Left ventricle myocardium inferior (tissue), 1 donor: ENCODE measurements at regions not wholly inside any gene's neighbourhood (a gene's known extent, or its start where the extent isn't known, plus 50 kb on each side); places are given as distances from the start of the nearest gene placed in this dataset.

Source experiments
- DNase-seq: peaks from one replicate; pipeline ENCODE4 v3.0.0-alpha.2; 2020
- H3K27ac ChIP-seq: fragments of 200-600 bp; replicated peaks from 2 replicates; pipeline ENCODE4 v1.8.0; 2021
- H3K27me3 ChIP-seq: fragments of 200-600 bp; 2 replicates; pipeline ENCODE4 v1.8.0; 2021; ENCODE audit warnings: low read depth
- H3K36me3 ChIP-seq: fragments of 200-600 bp; 2 replicates; pipeline ENCODE4 v1.8.0; 2021
- H3K4me1 ChIP-seq: fragments of 200-600 bp; 2 replicates; pipeline ENCODE4 v1.8.0; 2021
- H3K4me3 ChIP-seq: fragments of 200-600 bp; 2 replicates; pipeline ENCODE4 v1.8.0; 2021; ENCODE audit warnings: mild to moderate bottlenecking, moderate library complexity
- H3K9me3 ChIP-seq: fragments of 200-600 bp; replicated peaks from 2 replicates; pipeline ENCODE4 v1.8.0; 2021
- intact Hi-C: fragments of 100-400 bp; cut with micrococcal nuclease; formaldehyde crosslinking; loops from one replicate; pipeline ENCODE4 v1.11.0; 2022
- TF ChIP-seq, protein P1 (sequence below): fragments of 200-600 bp; IDR thresholded peaks from 2 replicates; pipeline ENCODE4 v1.8.0; 2021; ENCODE audit warnings: antibody characterized with exemption, mild to moderate bottlenecking, borderline replicate concordance
- donor health status: DM: no; HTN: yes; CAD: no; lungs with severe emphysema.

DNA sequence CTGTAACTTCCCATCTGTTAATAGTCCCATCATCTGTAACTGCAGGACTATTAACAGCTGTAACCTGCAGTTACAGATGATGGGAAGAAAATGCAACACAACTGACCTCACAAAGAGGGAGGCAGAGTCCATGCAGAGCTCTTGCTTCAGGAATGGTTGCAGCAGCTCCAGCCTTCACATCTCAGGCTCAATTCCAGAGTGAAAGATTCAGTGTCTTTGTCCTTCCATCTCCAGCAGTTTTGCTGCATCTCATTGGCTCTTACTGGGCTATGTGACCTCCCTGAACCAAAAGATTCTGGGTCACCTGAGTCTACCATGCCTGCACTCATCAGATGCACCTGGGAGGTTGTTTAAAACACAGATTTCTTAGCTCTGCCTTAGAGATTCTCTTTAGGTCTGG, 686.7 kb downstream of the MATN1 start:
- H3K4me3 ChIP-seq, result no peak overlapping the region
- intact Hi-C loops, result no loop called here
- H3K36me3 ChIP-seq, result no peaks in the 10 kb centered on the region
- H3K9me3 ChIP-seq, result no peaks in the 10 kb centered on the region
- TF ChIP-seq, protein P1, sequence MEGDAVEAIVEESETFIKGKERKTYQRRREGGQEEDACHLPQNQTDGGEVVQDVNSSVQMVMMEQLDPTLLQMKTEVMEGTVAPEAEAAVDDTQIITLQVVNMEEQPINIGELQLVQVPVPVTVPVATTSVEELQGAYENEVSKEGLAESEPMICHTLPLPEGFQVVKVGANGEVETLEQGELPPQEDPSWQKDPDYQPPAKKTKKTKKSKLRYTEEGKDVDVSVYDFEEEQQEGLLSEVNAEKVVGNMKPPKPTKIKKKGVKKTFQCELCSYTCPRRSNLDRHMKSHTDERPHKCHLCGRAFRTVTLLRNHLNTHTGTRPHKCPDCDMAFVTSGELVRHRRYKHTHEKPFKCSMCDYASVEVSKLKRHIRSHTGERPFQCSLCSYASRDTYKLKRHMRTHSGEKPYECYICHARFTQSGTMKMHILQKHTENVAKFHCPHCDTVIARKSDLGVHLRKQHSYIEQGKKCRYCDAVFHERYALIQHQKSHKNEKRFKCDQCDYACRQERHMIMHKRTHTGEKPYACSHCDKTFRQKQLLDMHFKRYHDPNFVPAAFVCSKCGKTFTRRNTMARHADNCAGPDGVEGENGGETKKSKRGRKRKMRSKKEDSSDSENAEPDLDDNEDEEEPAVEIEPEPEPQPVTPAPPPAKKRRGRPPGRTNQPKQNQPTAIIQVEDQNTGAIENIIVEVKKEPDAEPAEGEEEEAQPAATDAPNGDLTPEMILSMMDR, result no peak
- no peaks in the 10 kb centered on the region for H3K4me1 ChIP-seq
- no peak overlapping the region for H3K27ac ChIP-seq
- no peak for DNase-seq
- H3K27me3 ChIP-seq, result peaks cover 37% of the 10 kb centered on the region

DNA sequence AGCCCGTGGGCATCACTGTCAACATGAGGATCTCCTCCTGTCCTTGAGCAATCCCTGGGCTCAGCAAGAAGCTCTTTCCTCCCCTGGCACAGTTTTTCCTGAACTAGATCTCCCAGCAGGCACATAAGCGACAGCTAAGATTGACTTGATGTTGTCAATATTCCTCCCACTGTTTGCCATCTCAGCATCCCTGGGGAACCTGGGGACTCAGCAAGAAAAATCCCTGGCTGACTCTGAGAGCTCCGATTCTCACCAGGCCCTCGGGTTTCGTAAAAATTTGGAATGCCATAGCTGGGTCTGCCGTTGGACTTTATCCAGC, 687.2 kb downstream of the MATN1 start:
- Histone ChIP-seq H3K9me3 (no peaks in the 10 kb centered on the region), H3K4me1 (no peaks in the 10 kb centered on the region), H3K27ac (no peak overlapping the region), H3K4me3 (no peak overlapping the region), H3K36me3 (no peaks in the 10 kb centered on the region), H3K27me3 (peaks cover 41% of the 10 kb centered on the region)
- intact Hi-C loops, result no loop called here
- TF ChIP-seq, protein P1, result no peak
- no peak for DNase-seq

DNA sequence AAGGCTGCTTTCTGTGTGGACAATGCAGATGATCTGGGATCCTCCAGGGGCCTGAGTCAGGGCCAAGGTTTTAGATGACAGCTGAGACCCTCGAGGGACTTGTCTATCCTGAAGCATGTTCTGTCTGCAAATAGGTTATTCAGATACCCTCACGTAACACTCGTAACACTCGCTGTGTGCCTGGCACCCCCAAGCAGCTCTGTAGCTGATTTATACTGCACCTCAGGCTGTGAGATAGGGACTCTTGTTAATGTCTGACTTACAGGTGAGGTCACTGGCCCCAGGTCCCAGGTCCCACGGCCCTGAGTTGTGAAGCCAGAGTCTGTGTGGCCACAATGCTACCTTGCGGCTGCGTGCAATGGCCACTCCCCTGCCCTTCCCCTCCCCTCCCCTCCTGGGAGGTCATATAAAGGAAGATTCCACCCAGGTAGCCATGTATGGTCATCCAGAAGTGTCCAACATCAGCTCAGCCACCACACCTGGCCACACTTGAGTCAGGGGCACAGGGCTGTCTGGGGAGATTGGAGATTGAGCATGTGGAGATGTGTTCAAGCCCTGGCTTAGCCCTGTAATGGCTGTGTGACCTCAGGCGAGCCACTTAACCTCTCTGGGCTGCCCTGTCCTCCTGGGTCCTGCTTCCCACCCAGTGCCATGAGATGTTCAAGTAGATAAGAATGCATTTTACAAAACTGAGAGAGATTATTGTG, 687.7 kb downstream of the MATN1 start:
- Histone ChIP-seq H3K36me3 (no peaks in the 10 kb centered on the region), H3K9me3 (no peaks in the 10 kb centered on the region), H3K27me3 (peaks cover 47% of the 10 kb centered on the region), H3K4me3 (no peak overlapping the region), H3K27ac (no peak overlapping the region), H3K4me1 (no peaks in the 10 kb centered on the region)
- intact Hi-C loops, result no loop called here
- TF ChIP-seq, protein P1, result no peak
- no peak for DNase-seq

DNA sequence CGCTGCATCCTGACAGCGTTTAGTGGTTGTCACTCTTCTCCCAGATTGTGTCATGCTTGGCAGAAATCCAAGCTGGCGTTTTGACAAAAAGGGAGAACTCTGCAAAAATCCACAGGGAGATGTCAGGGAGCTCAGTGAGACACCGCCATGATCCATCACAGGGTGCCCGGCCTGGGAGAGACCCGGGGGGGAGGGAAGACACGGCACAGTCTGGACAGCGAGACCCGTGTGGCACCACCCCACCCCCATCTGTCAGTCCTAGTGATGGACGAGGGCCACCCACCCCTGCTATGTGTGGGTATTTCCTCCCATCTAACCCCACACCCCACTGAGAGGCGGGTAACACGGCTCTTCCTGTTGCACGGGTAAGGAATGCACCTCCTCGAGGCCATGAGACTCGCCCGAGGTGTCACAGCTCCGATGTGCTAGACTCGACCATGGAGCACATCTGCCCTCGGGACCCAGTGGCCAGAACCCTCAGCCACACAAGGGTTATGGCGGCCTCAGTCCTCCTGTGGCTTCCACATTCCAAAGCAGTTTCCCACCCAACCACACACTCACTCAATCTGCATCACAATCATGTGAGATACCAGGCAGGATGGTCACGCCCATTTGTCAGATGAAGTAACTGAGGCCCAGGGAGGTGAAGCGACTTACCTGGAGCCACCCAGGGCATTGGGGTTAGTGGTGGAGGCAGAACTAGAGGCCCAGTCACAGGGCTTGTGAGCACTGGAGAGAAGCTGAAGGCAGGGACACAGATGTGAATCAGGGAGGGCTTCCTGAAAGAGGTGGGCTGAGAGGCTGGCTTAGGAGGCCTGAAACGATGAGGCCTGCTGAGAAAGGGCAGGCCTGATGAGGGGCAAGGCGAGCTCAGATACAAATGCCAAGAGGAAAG, 688.5 kb downstream of the MATN1 start:
- Histone ChIP-seq H3K36me3 (no peaks in the 10 kb centered on the region), H3K9me3 (no peaks in the 10 kb centered on the region), H3K27me3 (peaks cover 52% of the 10 kb centered on the region), H3K27ac (no peak overlapping the region), H3K4me1 (no peaks in the 10 kb centered on the region), H3K4me3 (no peak overlapping the region)
- intact Hi-C loops, result no loop called here
- no peak for DNase-seq
- TF ChIP-seq, protein P1, result no peak

DNA sequence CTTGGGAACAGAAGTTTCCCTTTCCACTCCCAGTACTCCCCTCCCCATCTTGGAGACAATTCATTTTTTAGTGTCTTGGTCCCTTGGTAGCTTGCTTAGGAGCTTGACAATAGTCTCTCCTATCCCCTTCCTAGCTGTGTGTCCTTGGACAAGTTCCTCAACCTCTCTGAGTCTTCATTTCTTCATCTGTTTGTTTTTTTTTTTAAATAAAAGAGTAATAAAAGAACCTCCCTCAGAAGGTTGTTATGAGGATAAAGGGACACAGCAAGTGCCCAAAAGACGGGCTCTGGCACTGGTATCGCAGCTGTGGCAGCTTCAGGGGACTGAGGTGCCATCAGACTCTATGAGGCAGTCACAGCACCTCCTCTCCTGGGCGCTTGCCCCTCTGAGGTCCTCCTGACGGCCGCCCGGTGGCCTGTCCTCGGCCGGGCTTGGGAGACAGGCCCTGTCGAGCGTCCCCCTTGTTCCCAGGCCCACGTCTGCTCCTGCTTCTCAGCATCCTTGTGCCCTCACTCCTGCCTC, 689.2 kb downstream of the MATN1 start:
- intact Hi-C loops, result no loop called here
- no peaks in the 10 kb centered on the region for H3K36me3 ChIP-seq
- no peaks in the 10 kb centered on the region for H3K4me1 ChIP-seq
- no peak overlapping the region for H3K27ac ChIP-seq
- H3K9me3 ChIP-seq, result no peaks in the 10 kb centered on the region
- TF ChIP-seq, protein P1, result no peak
- H3K4me3 ChIP-seq, result no peak overlapping the region
- DNase-seq, result no peak
- peaks cover 59% of the 10 kb centered on the region for H3K27me3 ChIP-seq
